HAP-1 (cell line): ENCODE measurements at regions not wholly inside any gene's neighbourhood (a gene's known extent, or its start where the extent isn't known, plus 50 kb on each side); places are given as distances from the start of the nearest gene placed in this dataset.

Experiments used
- DNase-seq, 2 experiments: peaks; one replicate each; pipeline ENCODE4 v3.0.0-alpha.2; 2016 to 2020; ENCODE audit warnings: low spot score in 2 of 2
- H3K27me3 ChIP-seq: fragments of 250-450 bp; sonication (Bioruptor Pico); 2 replicates; pipeline ENCODE4 v1.5.1; 2020; ENCODE audit warnings: low read depth, mild to moderate bottlenecking, moderate library complexity
- H3K36me3 ChIP-seq: fragments of 250-450 bp; sonication (Bioruptor Pico); replicated peaks from 2 replicates; pipeline ENCODE4 v1.5.1; 2020; ENCODE audit warnings: mild to moderate bottlenecking
- H3K4me1 ChIP-seq: fragments of 250-450 bp; sonication (Bioruptor Pico); 2 replicates; pipeline ENCODE4 v1.5.1; 2020; ENCODE audit warnings: mild to moderate bottlenecking
- H3K4me3 ChIP-seq: fragments of 250-450 bp; sonication (Bioruptor Pico); 2 replicates; pipeline ENCODE4 v1.5.1; 2020; ENCODE audit warnings: mild to moderate bottlenecking, moderate library complexity
- H3K9me3 ChIP-seq: fragments of 250-450 bp; sonication (Bioruptor Pico); 2 replicates; pipeline ENCODE4 v1.5.1; 2020; ENCODE audit warnings: mild to moderate bottlenecking, moderate library complexity
- in situ Hi-C: fragments of 300-500 bp; cut with MboI; formaldehyde crosslinking; loops from 3 replicates; pipeline ENCODE4 v1.14.3; 2020; ENCODE audit warnings: low sequenced_read_pairs, inconsistent platforms, mixed read lengths

DNA sequence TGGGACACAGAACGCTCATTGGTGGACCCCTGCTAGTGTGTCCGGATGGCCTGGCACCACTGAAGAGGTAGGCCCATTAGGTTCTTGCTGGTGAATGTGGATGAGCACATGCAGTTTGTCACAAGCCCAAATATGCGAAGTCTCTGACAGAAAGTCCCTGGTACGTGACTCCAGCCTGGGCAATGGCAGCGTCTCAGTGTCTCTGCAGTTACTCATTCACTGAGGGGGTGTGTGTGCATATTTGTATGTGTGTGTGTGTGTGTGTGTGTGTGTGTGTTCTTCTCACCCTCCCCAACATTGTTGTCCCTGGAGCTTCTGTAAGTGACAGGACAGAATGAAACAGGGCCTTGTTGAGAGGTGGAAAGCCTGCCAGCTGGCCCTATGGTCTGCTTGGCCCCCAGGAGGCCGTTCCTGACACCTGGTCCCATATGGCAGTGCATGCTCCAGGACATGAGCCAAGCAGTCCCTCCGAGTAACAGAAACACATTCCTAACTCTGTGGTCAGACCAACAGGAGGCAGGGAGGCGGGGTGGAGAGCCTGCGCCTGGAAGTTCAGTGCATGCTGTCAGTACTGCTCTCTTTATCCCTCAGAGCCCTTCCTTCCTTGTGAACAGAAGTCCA is 169.9 kb downstream of the SLC28A3 start:
- Histone ChIP-seq H3K4me1 (no peaks in the 10 kb centered on the region), H3K36me3 (no peaks in the 10 kb centered on the region), H3K9me3 (no peaks in the 10 kb centered on the region), H3K27me3 (no peaks in the 10 kb centered on the region), H3K4me3 (no peak overlapping the region)
- in situ Hi-C loops, result loop anchor here (10.0 kb wide), 1 partner anchor 186 kb away; the partner anchor contains the start of genes HNRNPK and RMI1
- DNase-seq, result no peak

DNA sequence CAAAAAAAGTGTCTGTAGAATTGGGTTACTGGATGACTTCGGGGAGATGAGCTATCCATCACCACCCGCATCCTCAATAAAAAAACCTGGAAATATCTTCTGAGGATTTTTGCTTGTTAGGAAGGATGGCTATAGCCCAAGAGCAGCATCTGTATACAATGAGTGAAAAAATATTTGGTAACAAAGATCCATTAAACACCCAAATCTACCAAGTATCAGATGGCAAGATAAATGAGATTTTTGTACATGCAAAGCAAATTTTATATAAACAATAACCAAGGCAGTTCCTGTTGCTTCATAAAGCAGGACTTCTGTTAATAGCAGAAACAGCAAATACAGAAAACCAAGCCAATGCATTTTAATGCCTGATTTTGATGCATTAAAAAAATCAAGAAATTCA is 166.6 kb downstream of the SLC28A3 start:
- in situ Hi-C loops, result loop anchor here (10.0 kb wide), 1 partner anchor 189 kb away; the partner anchor contains the start of genes HNRNPK and RMI1
- Histone ChIP-seq H3K4me1 (no peaks in the 10 kb centered on the region), H3K27me3 (no peaks in the 10 kb centered on the region), H3K4me3 (no peak overlapping the region), H3K9me3 (no peaks in the 10 kb centered on the region), H3K36me3 (no peaks in the 10 kb centered on the region)
- no peak for DNase-seq

DNA sequence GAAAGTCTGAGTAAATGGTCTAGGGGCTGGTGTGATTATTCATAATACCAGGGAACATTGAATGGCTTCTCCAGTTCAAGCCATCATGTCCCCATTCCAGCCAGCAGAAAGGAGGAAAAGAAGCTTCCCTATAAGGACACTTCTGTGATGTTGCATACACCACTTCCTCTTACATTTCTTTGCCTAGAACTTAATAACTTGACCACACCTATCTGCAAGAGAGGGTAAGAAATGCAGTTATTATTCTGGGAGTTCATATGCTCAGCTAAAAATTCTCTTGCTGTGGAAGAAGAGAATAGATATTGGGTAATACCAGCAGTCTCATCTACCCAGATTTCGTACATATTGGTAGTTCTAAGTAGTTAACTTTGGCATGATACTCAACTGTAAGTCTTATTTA is 166.1 kb downstream of the SLC28A3 start:
- DNase-seq, result no peak
- Histone ChIP-seq H3K27me3 (no peaks in the 10 kb centered on the region), H3K4me1 (no peaks in the 10 kb centered on the region), H3K4me3 (no peak overlapping the region), H3K9me3 (no peaks in the 10 kb centered on the region), H3K36me3 (no peaks in the 10 kb centered on the region)
- in situ Hi-C loops, result loop anchor here (10.0 kb wide), 1 partner anchor 190 kb away; the partner anchor contains the start of genes HNRNPK and RMI1

DNA sequence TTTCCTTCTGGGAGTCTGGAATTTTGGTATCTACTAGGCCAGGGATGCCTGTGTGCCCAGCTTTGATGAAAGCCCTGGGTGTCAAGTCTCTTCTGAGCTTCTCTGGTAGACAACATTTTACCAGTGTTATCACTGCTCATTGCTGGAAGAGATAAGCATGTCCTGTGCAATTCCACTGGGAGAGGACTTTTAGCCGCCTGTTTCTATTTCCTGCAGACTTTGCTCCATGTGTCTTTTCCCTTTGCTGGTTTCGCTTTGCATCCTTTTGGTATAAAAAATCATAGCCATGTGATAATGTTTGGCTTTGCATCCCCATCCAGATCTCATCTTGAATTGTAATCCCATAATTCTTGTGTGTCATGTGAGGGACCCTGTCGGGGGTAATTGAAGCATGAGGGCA is 163.2 kb downstream of the SLC28A3 start:
- in situ Hi-C loops, result loop anchor here (10.0 kb wide), 1 partner anchor 193 kb away; the partner anchor contains the start of genes HNRNPK and RMI1
- no peaks in the 10 kb centered on the region for H3K36me3 ChIP-seq
- no peak for DNase-seq
- H3K9me3 ChIP-seq, result no peaks in the 10 kb centered on the region
- no peaks in the 10 kb centered on the region for H3K4me1 ChIP-seq
- H3K4me3 ChIP-seq, result no peak overlapping the region
- H3K27me3 ChIP-seq, result no peaks in the 10 kb centered on the region

DNA sequence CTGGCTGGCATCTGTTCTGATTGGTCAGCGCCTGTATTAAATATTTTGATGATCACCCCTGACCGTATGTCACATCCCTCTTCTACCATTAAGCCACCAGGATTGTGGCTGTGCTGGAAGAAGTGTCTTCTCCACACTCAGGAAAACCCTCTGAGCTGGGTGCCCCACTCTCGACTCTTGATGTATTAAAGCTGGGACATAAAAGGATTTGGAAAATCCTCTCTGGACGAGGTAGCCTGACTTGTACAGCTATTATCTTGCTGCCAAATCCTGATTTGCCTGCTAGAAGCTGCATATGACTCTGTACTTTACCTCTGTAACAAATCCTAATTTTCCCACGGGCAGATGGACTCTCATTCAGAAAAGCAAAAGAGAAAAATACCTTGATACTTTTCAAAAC is 161.0 kb downstream of the SLC28A3 start:
- H3K4me3 ChIP-seq, result no peak overlapping the region
- H3K9me3 ChIP-seq, result no peaks in the 10 kb centered on the region
- in situ Hi-C loops, result loop anchor here (10.0 kb wide), 1 partner anchor 195 kb away; the partner anchor contains the start of genes HNRNPK and RMI1
- DNase-seq, result no peak
- H3K36me3 ChIP-seq, result no peaks in the 10 kb centered on the region
- no peaks in the 10 kb centered on the region; the same call in 1 of the 2 replicates for H3K4me1 ChIP-seq
- no peaks in the 10 kb centered on the region for H3K27me3 ChIP-seq

DNA sequence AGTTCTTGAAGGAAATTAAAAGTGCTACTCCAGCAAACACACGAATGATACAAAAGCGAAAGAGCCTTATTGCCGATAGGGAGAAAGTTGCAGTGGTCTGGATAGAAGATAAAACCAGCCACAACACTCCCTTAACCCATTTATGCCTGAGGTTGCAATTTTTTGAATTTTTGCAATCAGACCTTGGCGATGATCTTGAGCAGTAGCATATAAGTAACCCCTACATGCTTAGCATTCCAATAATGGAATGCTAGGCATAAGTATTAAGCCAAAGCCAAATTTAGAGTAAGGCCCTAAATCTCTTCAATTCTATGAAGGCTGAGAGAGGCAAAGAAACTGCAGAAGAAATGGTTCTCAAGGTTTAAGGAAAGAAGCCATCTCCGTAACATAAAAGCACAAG is 153.5 kb downstream of the SLC28A3 start:
- DNase-seq, result no peak
- H3K36me3 ChIP-seq, result no peaks in the 10 kb centered on the region
- in situ Hi-C loops, result no loop called here

DNA sequence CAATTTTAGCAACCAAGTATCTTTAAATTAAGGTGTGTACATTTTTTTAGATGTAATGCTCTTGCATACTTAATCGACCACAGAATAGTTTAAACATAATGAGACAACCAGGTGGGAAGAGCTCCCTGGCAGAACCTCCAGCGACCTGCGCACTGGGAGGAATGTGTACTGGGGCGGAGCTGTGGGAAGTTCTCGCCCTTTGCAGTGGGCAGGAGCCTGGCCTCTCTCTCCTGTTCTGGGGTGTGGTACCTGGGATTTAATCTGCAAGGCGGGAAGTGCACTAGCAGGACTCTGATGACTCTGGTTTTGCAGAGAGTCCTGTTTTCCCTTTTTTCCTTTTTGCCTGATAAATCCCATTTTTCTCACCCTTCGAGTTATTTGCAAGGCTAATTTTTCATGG is 150.7 kb downstream of the SLC28A3 start:
- no peaks in the 10 kb centered on the region for H3K36me3 ChIP-seq
- H3K4me3 ChIP-seq, result no peak overlapping the region
- in situ Hi-C loops, result no loop called here
- H3K4me1 ChIP-seq, result no peaks in the 10 kb centered on the region
- H3K27me3 ChIP-seq, result peaks cover 7% of the 10 kb centered on the region
- DNase-seq, result no peak
- H3K9me3 ChIP-seq, result no peaks in the 10 kb centered on the region

More for the DNA sequence above, 153.5 kb downstream of the SLC28A3 start:
- Histone ChIP-seq H3K4me1 (no peaks in the 10 kb centered on the region; the same call in 1 of the 2 replicates), H3K9me3 (no peaks in the 10 kb centered on the region), H3K27me3 (peaks cover 7% of the 10 kb centered on the region), H3K4me3 (no peak overlapping the region)

DNA sequence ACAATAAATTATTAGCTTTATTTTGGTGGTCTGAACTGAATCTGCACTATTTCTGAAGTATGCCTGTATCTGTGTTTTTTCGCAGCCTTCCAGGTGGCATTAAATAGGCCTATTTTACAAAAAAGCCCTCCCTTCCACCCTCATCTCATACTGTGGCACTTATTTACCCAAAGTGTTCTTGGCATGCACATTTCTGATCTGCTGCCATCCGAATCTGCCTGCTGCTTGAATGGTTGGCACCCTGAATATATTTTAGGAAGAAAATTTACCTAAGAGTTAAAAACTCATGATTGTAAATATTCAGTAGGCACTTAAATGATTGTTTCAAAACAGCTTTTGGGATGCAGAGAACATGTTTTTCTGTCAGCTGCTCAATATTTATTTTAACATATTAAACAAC is 150.1 kb downstream of the SLC28A3 start:
- Histone ChIP-seq H3K27me3 (peaks cover 7% of the 10 kb centered on the region), H3K4me1 (no peaks in the 10 kb centered on the region)
- in situ Hi-C loops, result no loop called here

DNA sequence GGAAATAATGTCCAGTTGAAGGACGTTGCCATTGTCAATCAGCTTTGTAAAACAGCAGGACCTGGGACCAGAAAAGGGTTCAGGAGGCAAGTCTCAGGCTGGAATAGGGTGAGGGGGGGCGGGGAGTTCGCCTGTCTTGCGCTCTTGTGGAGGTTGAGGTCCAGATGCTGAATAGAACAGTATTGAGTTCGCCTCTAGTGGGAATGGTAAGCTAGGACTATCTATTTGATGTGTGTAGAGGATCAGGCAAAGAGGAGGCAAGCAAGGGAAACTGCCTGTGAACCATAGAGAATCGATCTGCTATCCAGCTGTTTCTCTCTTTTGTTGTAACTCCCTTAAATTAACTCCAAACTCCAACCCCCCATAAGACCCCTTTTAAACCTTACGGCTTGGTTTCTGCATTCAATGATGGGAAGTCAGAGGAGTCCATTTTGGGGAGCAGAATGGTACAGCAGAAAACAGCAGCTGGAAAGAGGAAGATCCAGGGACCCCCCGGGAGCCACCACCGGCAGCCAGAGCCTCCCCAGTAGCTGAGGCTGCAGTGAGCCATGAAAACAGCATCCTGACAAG is 133.7 kb downstream of the SLC28A3 start:
- H3K36me3 ChIP-seq, result no peaks in the 10 kb centered on the region
- no peaks in the 10 kb centered on the region for H3K4me1 ChIP-seq
- no peaks in the 10 kb centered on the region for H3K27me3 ChIP-seq
- no peaks in the 10 kb centered on the region for H3K9me3 ChIP-seq
- DNase-seq, result no peak
- in situ Hi-C loops, result no loop called here
- no peak overlapping the region for H3K4me3 ChIP-seq

More for the DNA sequence above, 150.1 kb downstream of the SLC28A3 start:
- DNase-seq, result no peak
- Histone ChIP-seq H3K36me3 (no peaks in the 10 kb centered on the region), H3K4me3 (no peak overlapping the region), H3K9me3 (no peaks in the 10 kb centered on the region)

DNA sequence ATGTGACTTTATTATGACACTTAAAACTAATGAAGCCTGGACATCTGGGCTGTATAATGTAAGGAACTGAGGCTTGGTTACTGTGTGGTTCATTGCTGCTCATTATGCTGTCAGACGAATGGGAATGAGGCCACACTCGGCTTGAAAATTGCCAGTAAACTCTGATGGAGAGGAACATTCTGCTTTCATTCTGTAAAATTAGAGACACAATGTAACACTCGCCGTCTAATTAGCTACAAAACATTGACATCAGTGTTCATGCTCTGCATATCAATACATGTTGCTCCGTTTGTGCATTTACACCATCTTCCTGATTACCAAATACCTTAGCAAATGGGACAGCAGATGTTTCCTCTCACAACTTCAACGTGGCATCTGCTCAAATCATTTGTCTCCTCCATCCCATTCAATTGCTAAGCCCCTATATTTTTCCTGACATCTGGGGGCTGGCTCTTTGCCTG is 133.0 kb downstream of the SLC28A3 start:
- Histone ChIP-seq H3K27me3 (no peaks in the 10 kb centered on the region), H3K36me3 (no peaks in the 10 kb centered on the region), H3K9me3 (no peaks in the 10 kb centered on the region), H3K4me3 (no peak overlapping the region), H3K4me1 (no peaks in the 10 kb centered on the region)
- in situ Hi-C loops, result no loop called here
- DNase-seq, result no peak

DNA sequence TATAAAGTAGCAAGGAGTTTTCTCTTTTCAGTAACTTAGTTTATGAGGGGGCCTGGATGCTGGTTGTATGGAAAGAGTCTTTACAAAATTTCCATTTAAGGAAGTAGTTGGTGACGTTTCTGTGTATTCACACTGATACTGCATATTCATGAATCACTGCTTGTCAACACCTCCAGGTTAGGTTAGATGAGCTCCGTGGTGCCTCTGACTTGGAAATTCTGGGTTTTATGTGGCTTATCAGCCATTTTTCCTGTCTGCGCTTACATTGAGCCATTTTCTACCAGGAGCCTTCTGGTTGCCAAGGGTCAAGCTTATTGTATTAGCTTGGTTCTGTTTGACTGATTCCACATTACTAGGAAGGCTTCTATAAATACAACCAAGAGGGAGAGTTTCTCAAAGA is 128.3 kb downstream of the SLC28A3 start:
- DNase-seq, result no peak
- H3K4me3 ChIP-seq, result no peak overlapping the region
- no peaks in the 10 kb centered on the region for H3K36me3 ChIP-seq
- no peaks in the 10 kb centered on the region for H3K4me1 ChIP-seq
- no peaks in the 10 kb centered on the region for H3K9me3 ChIP-seq
- no peaks in the 10 kb centered on the region for H3K27me3 ChIP-seq
- in situ Hi-C loops, result no loop called here

DNA sequence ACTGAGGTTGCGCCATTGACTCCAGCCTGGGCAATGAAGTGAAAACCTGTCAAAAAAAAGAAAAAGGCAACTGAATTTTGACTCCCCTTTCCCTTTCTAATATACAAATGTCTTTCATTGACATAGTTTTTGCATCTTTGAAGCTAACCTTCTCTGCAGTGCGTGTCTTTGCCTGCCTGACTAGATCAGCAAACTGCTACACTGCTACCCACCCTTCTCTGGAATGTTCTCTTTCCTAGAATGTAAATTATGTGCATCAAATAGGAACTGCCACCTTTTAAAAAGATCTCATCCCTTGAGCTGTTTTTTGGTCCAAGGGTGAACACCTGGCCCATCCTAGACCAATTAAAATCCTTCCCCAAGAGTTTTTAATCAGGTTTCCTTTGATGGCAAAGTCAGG is 127.6 kb downstream of the SLC28A3 start:
- H3K9me3 ChIP-seq, result no peaks in the 10 kb centered on the region
- no peaks in the 10 kb centered on the region for H3K27me3 ChIP-seq
- in situ Hi-C loops, result no loop called here
- H3K4me1 ChIP-seq, result no peaks in the 10 kb centered on the region
- no peak for DNase-seq
- H3K36me3 ChIP-seq, result no peaks in the 10 kb centered on the region
- H3K4me3 ChIP-seq, result no peak overlapping the region

DNA sequence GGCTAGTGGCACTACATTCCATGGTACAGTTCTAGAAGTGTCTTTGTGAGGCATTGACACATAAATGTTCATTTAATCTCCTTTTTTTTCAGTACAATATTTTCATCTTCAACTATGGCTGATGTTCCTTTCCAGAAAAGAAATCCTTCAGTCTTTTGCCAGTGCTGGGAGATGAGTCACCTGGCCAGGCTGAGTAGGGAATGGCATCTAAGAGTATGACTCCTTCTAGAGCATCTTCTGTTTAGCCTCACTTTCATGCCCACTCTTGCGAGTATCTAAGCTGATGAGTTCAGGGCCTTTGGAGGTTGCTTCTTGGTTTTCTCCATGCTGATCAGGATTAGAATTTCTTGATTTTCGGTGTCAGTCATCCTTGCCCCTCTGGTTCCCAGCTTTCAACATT is 124.4 kb downstream of the SLC28A3 start:
- DNase-seq, result no peak
- Histone ChIP-seq H3K27me3 (no peaks in the 10 kb centered on the region), H3K36me3 (no peaks in the 10 kb centered on the region), H3K4me3 (no peak overlapping the region), H3K9me3 (no peaks in the 10 kb centered on the region), H3K4me1 (no peaks in the 10 kb centered on the region)
- in situ Hi-C loops, result no loop called here

DNA sequence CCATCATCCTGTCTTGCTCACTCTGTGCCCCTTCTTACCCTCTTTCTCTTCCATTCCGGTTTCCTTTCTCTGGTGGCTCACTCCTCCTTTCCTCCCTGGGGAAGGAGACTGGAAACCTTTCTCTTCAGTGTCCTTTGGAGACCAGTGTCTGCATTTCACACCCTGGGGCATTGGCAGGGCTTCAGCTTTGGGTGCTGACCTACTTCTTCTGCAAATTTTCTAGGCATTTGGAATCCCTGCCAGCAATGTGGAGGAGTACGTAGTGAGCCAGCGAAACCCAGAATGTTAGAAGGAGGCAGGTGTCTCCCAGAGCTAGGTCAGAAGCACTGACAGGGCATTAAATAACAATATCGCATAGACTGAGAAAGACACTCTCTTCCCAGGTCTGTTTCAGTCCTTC is 122.2 kb downstream of the SLC28A3 start:
- Histone ChIP-seq H3K4me1 (no peaks in the 10 kb centered on the region), H3K9me3 (no peaks in the 10 kb centered on the region), H3K36me3 (no peaks in the 10 kb centered on the region), H3K4me3 (no peak overlapping the region), H3K27me3 (no peaks in the 10 kb centered on the region)
- in situ Hi-C loops, result no loop called here
- no peak for DNase-seq
